ENCODE measurements at regions not wholly inside any gene's neighbourhood (a gene's known extent, or its start where the extent isn't known, plus 50 kb on each side); places are given as distances from the start of the nearest gene placed in this dataset.

GRCh38 chr14:43338713-43339112 lies 1168.4 kb downstream of the FSCB start:
- TF ChIP-seq CTCF (IDR thresholded peaks at IDR 0.05) (no peak), POLR2A (IDR thresholded peaks at IDR 0.05) (no peak)

Measured in thyroid gland (tissue), 4 donors.